NCI-H2081 (cell line): ENCODE measurements at regions not wholly inside any gene's neighbourhood (a gene's known extent, or its start where the extent isn't known, plus 50 kb on each side); places are given as distances from the start of the nearest gene placed in this dataset.
"Not testable (repeated sequence)": the region's sequence is repeated elsewhere in the genome, so short reads cannot be mapped to it uniquely, and the experiment has no call there.

Experiments used
- DNase-seq, 2 experiments: peaks; one replicate each; lab custom pipeline; 2025; lab: John Stamatoyannopoulos, UW

GRCh38 chr6:55058682-55059081 is 115.6 kb upstream of the HCRTR2 start:
- no peak for DNase-seq

- DNase-seq: no peak
These were observed 109.4 kb upstream of the HCRTR2 start for GRCh38 chr6:55064711-55065420.

- DNase-seq: peak; percentile 16 to 26
These were observed 105.1 kb upstream of the HCRTR2 start for GRCh38 chr6:55069132-55069781.

- no peak for DNase-seq
These were observed 92.3 kb upstream of the HCRTR2 start for GRCh38 chr6:55082021-55082420.

GRCh38 chr6:55088011-55088410 is 86.3 kb upstream of the HCRTR2 start:
- DNase-seq: not testable (repeated sequence)

- no peak for DNase-seq
These were observed 85.4 kb upstream of the HCRTR2 start for GRCh38 chr6:55088902-55089301.

- DNase-seq: no peak
These were observed 85.0 kb upstream of the HCRTR2 start for GRCh38 chr6:55089325-55089724.

- no peak for DNase-seq
These were observed 73.6 kb upstream of the HCRTR2 start for GRCh38 chr6:55100686-55101085.

GRCh38 chr6:55101157-55101556 is 73.2 kb upstream of the HCRTR2 start:
- no peak for DNase-seq

- DNase-seq: peak; percentile 48 to 73
These were observed 65.9 kb upstream of the HCRTR2 start for GRCh38 chr6:55108134-55109130.

GRCh38 chr6:55117267-55117666 is 57.0 kb upstream of the HCRTR2 start:
- DNase-seq: no peak

- not testable (repeated sequence) for DNase-seq
These were observed 50.1 kb upstream of the HCRTR2 start for GRCh38 chr6:55124241-55124640.
